ENCODE measurements at regions not wholly inside any gene's neighbourhood (a gene's known extent, or its start where the extent isn't known, plus 50 kb on each side); places are given as distances from the start of the nearest gene placed in this dataset.

DNA sequence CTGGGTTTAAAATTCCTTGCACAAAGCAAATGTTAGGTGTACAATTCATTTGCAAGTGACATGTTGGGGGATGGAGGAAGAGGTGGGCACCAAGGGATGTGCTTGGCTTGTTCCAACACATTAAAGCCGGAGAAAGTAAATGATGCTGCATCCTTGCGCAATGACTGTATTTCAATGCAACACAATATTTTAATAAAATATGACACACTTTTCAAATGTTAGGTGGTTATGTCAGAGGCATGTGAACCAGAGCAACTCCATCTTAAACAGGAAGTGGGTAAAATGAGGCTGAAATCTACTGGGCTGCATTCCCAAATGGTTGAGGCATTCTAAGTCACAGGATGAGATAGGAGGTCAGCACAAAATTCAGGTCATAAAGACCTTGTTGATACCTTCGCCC lies 53.6 kb upstream of the ARHGAP5 start:
- H3K27ac Mint-ChIP-seq, result no peak overlapping the region

DNA sequence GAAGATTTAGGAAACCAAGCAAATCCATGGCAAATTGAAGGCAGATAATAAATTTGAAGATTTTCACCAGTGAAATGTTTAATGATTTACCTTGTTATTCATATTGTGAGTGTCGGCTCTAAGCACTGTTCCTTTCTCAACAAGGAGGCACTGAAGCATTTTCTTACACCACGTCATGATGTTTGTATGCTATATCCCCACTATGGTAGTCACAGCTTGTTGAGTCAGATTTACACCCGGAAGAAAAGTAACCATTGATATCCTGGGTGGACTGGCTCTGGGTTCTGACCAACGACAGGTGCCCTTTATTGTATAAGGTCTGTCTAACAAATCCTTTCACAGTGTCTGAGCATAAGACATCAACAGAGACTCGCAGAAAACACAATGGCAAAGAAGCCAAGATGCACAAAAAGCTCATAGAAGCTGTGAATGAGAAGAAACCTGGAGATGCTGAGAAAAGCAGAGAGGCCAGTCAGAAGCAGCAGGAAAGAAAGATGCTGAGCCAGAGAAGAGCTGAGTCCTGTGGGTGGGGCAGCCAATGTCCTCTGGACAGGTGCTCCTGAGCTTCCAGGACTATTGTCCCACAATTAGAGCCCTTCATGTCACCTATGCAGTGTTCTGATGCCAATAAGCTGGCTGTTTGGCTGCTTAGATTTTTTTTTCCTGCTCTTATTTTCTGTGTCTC lies 49.7 kb upstream of the ARHGAP5 start:
- H3K9me3 Mint-ChIP-seq, result no peaks in the 10 kb centered on the region

More for the DNA sequence above, 53.6 kb upstream of the ARHGAP5 start:
- Mint-ChIP-seq H3K4me3 (no peak overlapping the region), H3K4me1 (no peaks in the 10 kb centered on the region), H3K9me3 (no peaks in the 10 kb centered on the region), H3K27me3 (peaks cover 6% of the 10 kb centered on the region), H3K36me3 (ENCODE audit: low read depth) (no peaks in the 10 kb centered on the region)
- no peak for ATAC-seq (replicated peaks)

More for the DNA sequence above, 49.7 kb upstream of the ARHGAP5 start:
- no peak for ATAC-seq (replicated peaks)
- no peaks in the 10 kb centered on the region for H3K4me1 Mint-ChIP-seq
- no peaks in the 10 kb centered on the region for H3K36me3 Mint-ChIP-seq (ENCODE audit: low read depth)
- H3K4me3 Mint-ChIP-seq, result no peak overlapping the region
- no peak overlapping the region for H3K27ac Mint-ChIP-seq
- peaks cover 6% of the 10 kb centered on the region for H3K27me3 Mint-ChIP-seq
